PC-9 (cell line): ENCODE measurements at regions not wholly inside any gene's neighbourhood (a gene's known extent, or its start where the extent isn't known, plus 50 kb on each side); places are given as distances from the start of the nearest gene placed in this dataset.

Experiments
- BruUV-seq: library from RNA; stranded (reverse); fragments of 400-500 nt; replicated peaks from 2 replicates; lab custom pipeline; 2021; lab: Mats Ljungman, UMichigan
- CTCF ChIA-PET: fragments of 300-600 bp; sonication (Branson Sonifier 250); formaldehyde crosslinking; loops from one replicate; lab custom pipeline; 2022; ENCODE audit warnings: antibody characterized with exemption; lab: Charles Lee
- POLR2A ChIA-PET: fragments of 300-600 bp; sonication (Branson Sonifier 250); formaldehyde crosslinking; loops from one replicate; lab custom pipeline; 2022; ENCODE audit warnings: antibody characterized with exemption; ENCODE audit not compliant: unreplicated experiment; lab: Charles Lee
- DNase-seq, 2 experiments: peaks; one replicate each; pipeline versions ENCODE4 v3.0.0 to v3.0.0-alpha.2; 2015 to 2022; ENCODE audit warnings: mixed read lengths in 1 of 2
- H2AFZ ChIP-seq: fragments of 200-600 bp; sonication (generic); 2 replicates; pipeline ENCODE4 v1.8.1; 2017; ENCODE audit warnings: antibody characterized with exemption
- H3F3A ChIP-seq: fragments of 200-600 bp; sonication (generic); 2 replicates; pipeline ENCODE4 v1.8.1; 2017; ENCODE audit warnings: antibody characterized with exemption, mild to moderate bottlenecking, low read depth; ENCODE audit not compliant: insufficient read depth
- H3K27ac ChIP-seq: fragments of 200-600 bp; sonication (generic); 2 replicates; pipeline ENCODE4 v1.6.1; 2016; ENCODE audit warnings: mixed run types
- H3K27me3 ChIP-seq: fragments of 200-600 bp; sonication (generic); 2 replicates; pipeline ENCODE4 v1.6.1; 2016; ENCODE audit warnings: low read depth, mixed run types; ENCODE audit not compliant: insufficient read depth
- H3K36me3 ChIP-seq: fragments of 200-600 bp; sonication (generic); 2 replicates; pipeline ENCODE4 v1.6.1; 2016; ENCODE audit warnings: low read depth, mixed run types
- H3K4me1 ChIP-seq: fragments of 200-600 bp; sonication (generic); replicated peaks from 2 replicates; pipeline ENCODE4 v1.6.1; 2016; ENCODE audit warnings: mixed run types; ENCODE audit not compliant: insufficient read depth
- H3K4me2 ChIP-seq: fragments of 200-600 bp; sonication (generic); 2 replicates; pipeline ENCODE4 v1.6.1; 2017; ENCODE audit warnings: mixed run types
- H3K4me3 ChIP-seq: fragments of 200-600 bp; sonication (generic); 2 replicates; pipeline ENCODE4 v1.6.1; 2016; ENCODE audit warnings: mixed run types
- H3K79me2 ChIP-seq: fragments of 200-600 bp; sonication (generic); 2 replicates; pipeline ENCODE4 v1.6.1; 2017; ENCODE audit warnings: low read depth, mixed run types
- H3K9me2 ChIP-seq: fragments of 200-600 bp; sonication (generic); 2 replicates; pipeline ENCODE4 v1.8.1; 2017; ENCODE audit warnings: mild to moderate bottlenecking; ENCODE audit not compliant: insufficient read depth
- H3K9me3 ChIP-seq: fragments of 200-600 bp; sonication (generic); 2 replicates; pipeline ENCODE4 v1.8.1; 2016; ENCODE audit warnings: low read depth; ENCODE audit not compliant: insufficient read depth
- H4K20me1 ChIP-seq: fragments of 200-600 bp; sonication (generic); 2 replicates; pipeline ENCODE4 v1.8.1; 2017; ENCODE audit not compliant: insufficient read depth
- CTCF ChIP-seq: fragments of 200-600 bp; sonication (generic); conservative IDR thresholded peaks from 2 replicates; pipeline ENCODE4 v1.6.1; 2017; ENCODE audit warnings: mixed run types, antibody characterized with exemption, mild to moderate bottlenecking, moderate library complexity
- EZH2 ChIP-seq: fragments of 200-600 bp; sonication (generic); IDR thresholded peaks from 2 replicates; pipeline ENCODE4 v1.8.0; 2017; ENCODE audit warnings: antibody characterized with exemption, low read depth
- intact Hi-C: fragments of 100-400 bp; cut with micrococcal nuclease; formaldehyde crosslinking; loops from one replicate; pipeline ENCODE4 v1.10.0; 2022; ENCODE audit not compliant: unreplicated experiment

- no peak overlapping the region for H3K4me2 ChIP-seq
- no TSS peak for BruUV-seq
- H3K4me3 ChIP-seq = no peak overlapping the region
- no peak overlapping the region for H2AFZ ChIP-seq
- H3K9me3 ChIP-seq = no peaks in the 10 kb centered on the region
- no peaks in the 10 kb centered on the region for H3K27me3 ChIP-seq
- H3F3A ChIP-seq = no peaks in the 10 kb centered on the region
- ChIA-PET POLR2A (no interaction called here), CTCF (no interaction called here)
- no peaks in the 10 kb centered on the region for H4K20me1 ChIP-seq
- H3K27ac ChIP-seq = no peak overlapping the region
- H3K4me1 ChIP-seq = no peaks in the 10 kb centered on the region
- intact Hi-C loops = no loop called here
- H3K79me2 ChIP-seq = no peaks in the 10 kb centered on the region
- H3K9me2 ChIP-seq = no peaks in the 10 kb centered on the region
- no peak for DNase-seq
- no peaks in the 10 kb centered on the region for H3K36me3 ChIP-seq
- TF ChIP-seq EZH2 (no peak), CTCF (no peak)
Observed at GRCh38 chr6:16927205-16927604, 165.9 kb upstream of the ATXN1 start.

DNA sequence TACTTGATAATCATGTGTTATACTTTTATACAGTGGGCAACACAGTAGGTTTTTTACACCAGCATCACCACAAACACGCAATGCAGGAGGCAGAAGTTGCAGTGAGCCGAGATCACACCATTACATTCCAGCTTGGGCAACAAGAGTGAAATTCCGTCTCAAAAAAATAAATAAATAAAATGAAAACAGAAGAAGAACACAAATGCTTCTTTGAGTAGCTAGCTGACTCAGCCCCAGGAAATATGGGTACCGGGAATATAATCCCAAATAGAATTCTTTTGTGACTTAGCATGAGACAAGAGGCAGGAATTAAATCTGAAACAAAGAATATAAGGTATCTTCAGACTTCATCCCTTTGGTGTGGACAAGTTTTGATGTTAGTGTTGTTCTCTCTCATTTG is 164.2 kb upstream of the ATXN1 start:
- Histone ChIP-seq H4K20me1 (no peaks in the 10 kb centered on the region), H3K9me2 (no peaks in the 10 kb centered on the region), H3K9me3 (no peaks in the 10 kb centered on the region), H2AFZ (no peak overlapping the region), H3K4me2 (no peak overlapping the region), H3K36me3 (no peaks in the 10 kb centered on the region), H3K27me3 (no peaks in the 10 kb centered on the region), H3K79me2 (no peaks in the 10 kb centered on the region), H3K4me3 (no peak overlapping the region), H3K27ac (no peak overlapping the region), H3F3A (no peaks in the 10 kb centered on the region), H3K4me1 (no peaks in the 10 kb centered on the region)
- DNase-seq = no peak
- POLR2A ChIA-PET = no interaction called here
- CTCF ChIA-PET = no interaction called here
- no TSS peak for BruUV-seq
- TF ChIP-seq EZH2 = no peak
- TF ChIP-seq CTCF = no peak
- intact Hi-C loops = no loop called here

- Histone ChIP-seq H3F3A (no peaks in the 10 kb centered on the region), H3K27me3 (no peaks in the 10 kb centered on the region), H3K4me1 (no peaks in the 10 kb centered on the region), H3K36me3 (no peaks in the 10 kb centered on the region), H3K27ac (no peak overlapping the region), H3K9me2 (no peaks in the 10 kb centered on the region; the same call in 1 of the 2 replicates), H2AFZ (no peak overlapping the region), H3K4me3 (no peak overlapping the region), H3K79me2 (no peaks in the 10 kb centered on the region), H4K20me1 (no peaks in the 10 kb centered on the region), H3K4me2 (no peak overlapping the region), H3K9me3 (no peaks in the 10 kb centered on the region)
- intact Hi-C loops = no loop called here
- CTCF ChIA-PET = no interaction called here
- POLR2A ChIA-PET = no interaction called here
- no TSS peak for BruUV-seq
- no peak for DNase-seq
- TF ChIP-seq CTCF (no peak), EZH2 (no peak)
Observed at GRCh38 chr6:16922282-16922681, 161.0 kb upstream of the ATXN1 start.
